AG04450 (cell line): ENCODE measurements at regions not wholly inside any gene's neighbourhood (a gene's known extent, or its start where the extent isn't known, plus 50 kb on each side); places are given as distances from the start of the nearest gene placed in this dataset.
"Not testable (repeated sequence)": the region's sequence is repeated elsewhere in the genome, so short reads cannot be mapped to it uniquely, and the experiment has no call there.

ENCODE experiments used
- CTCF ChIA-PET: fragments of 300-600, 350-600 bp; formaldehyde crosslinking; extraction: SDS; loops from one replicate; lab custom pipeline; 2022; ENCODE audit warnings: antibody characterized with exemption, inconsistent platforms; lab: Charles Lee
- POLR2A ChIA-PET: fragments of 350-600 bp; formaldehyde crosslinking; extraction: SDS; loops from one replicate; lab custom pipeline; 2021; ENCODE audit warnings: antibody characterized with exemption, inconsistent platforms; lab: Yijun Ruan, JAX
- DNase-seq: peaks from one replicate; pipeline ENCODE4 v3.0.0-alpha.2; 2011; ENCODE audit warnings: low read depth, low spot score
- H3K27ac ChIP-seq: one replicate; pipeline ENCODE4 v1.5.1; 2012; ENCODE audit warnings: low read depth, low read length, control low read depth
- H3K27me3 ChIP-seq: one replicate; pipeline ENCODE4 v1.6.0; 2012; ENCODE audit warnings: low read length; ENCODE audit not compliant: control insufficient read depth, insufficient read depth
- H3K4me3 ChIP-seq: 2 replicates; pipeline ENCODE4 v1.5.1; 2011; ENCODE audit warnings: mild to moderate bottlenecking, low read depth, low read length, control low read depth
- H3K9me3 ChIP-seq: 2 replicates; pipeline ENCODE4 v1.5.1; 2012; ENCODE audit warnings: low read length; ENCODE audit not compliant: control insufficient read depth, insufficient read depth
- CTCF ChIP-seq: IDR thresholded peaks from 2 replicates; pipeline ENCODE4 v1.5.1; 2011; ENCODE audit warnings: low read depth, low read length, control low read depth, inconsistent platforms

GRCh38 chr13:25018729-25019115 lies 77.2 kb upstream of the PABPC3 start:
- no peak for TF ChIP-seq CTCF
- Histone ChIP-seq H3K27ac (no peak overlapping the region), H3K27me3 (peaks cover 9% of the 10 kb centered on the region), H3K9me3 (no peaks in the 10 kb centered on the region), H3K4me3 (no peak overlapping the region)
- POLR2A ChIA-PET, result no interaction called here
- no peak for DNase-seq
- CTCF ChIA-PET, result no interaction called here

DNA sequence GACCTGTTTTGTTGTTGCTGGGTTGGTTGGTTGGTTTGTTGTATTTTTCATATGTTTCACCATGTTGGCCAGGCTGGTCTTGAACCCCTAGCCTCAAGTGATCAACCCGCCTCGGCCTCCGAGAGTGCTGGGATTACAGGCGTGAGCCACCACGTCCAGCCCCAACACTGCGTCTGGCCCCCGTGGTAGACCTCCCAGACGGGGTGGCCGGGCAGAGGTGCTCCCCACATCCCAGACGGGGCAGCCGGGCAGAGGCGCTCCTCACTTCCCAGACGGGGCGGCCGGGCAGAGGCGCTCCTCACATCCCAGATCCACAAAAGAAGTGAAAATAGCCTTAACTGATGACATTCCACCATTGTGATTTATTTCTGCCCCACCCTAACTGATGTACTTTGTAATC lies 76.2 kb upstream of the PABPC3 start:
- DNase-seq, H3K4me3 ChIP-seq, H3K9me3 ChIP-seq, CTCF ChIA-PET, POLR2A ChIA-PET, H3K27ac ChIP-seq, H3K27me3 ChIP-seq: not testable (repeated sequence)

- CTCF ChIA-PET, result interaction anchor here (0.7 kb wide), 1 partner anchor 64 kb away, joined by 4 read pairs; no protein-coding TSS in a partner anchor
- peaks cover 2% of the 10 kb centered on the region for H3K27me3 ChIP-seq
- POLR2A ChIA-PET, result no interaction called here
- H3K4me3 ChIP-seq, result no peak overlapping the region
- DNase-seq, result no peak
- no peaks in the 10 kb centered on the region for H3K9me3 ChIP-seq
- no peak for TF ChIP-seq CTCF
- H3K27ac ChIP-seq, result no peak overlapping the region
Observed at GRCh38 chr13:25024175-25024574, 71.8 kb upstream of the PABPC3 start.

DNA sequence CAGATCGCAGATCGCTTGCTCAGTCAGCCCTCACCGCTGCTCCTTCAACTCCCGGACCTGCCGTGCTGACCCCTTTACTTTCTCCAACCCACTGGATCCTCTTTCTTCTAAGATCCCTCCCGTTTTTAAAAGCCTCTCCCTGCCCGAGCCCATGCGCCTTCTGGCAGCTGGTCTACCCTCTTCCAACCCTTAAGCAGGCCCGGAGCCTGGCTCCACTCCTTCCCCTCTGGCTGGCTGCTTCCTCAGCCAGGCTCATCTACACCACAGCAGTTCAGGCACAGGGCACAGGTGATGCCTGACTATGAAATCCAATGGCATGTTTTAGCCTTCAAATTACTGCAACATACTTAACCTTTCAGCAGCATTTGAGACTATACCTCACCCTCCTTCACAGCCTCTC lies 63.8 kb upstream of the PABPC3 start:
- H3K27ac ChIP-seq, result no peak overlapping the region
- TF ChIP-seq CTCF, result no peak
- DNase-seq, result no peak
- H3K27me3 ChIP-seq, result no peaks in the 10 kb centered on the region
- ChIA-PET CTCF (no interaction called here), POLR2A (no interaction called here)
- no peak overlapping the region for H3K4me3 ChIP-seq
- H3K9me3 ChIP-seq, result no peaks in the 10 kb centered on the region

- ChIA-PET POLR2A (no interaction called here), CTCF (interaction anchor here (1.7 kb wide), 1 partner anchor 40 kb away, joined by 6 read pairs; no protein-coding TSS in a partner anchor)
- Histone ChIP-seq H3K27ac (no peak overlapping the region), H3K9me3 (no peaks in the 10 kb centered on the region), H3K4me3 (no peak overlapping the region), H3K27me3 (no peaks in the 10 kb centered on the region)
- no peak for DNase-seq
- no peak for TF ChIP-seq CTCF
Observed at GRCh38 chr13:25034173-25034572, 61.8 kb upstream of the PABPC3 start.
